HG02763 (cell line): ENCODE measurements at regions not wholly inside any gene's neighbourhood (a gene's known extent, or its start where the extent isn't known, plus 50 kb on each side); places are given as distances from the start of the nearest gene placed in this dataset.

Source experiments
- ATAC-seq: cut with Tn5 transposase; IDR thresholded peaks from one replicate; pipeline ENCODE4 v1.9.1; 2021; ENCODE audit warnings: mild to moderate bottlenecking, moderate library complexity; ENCODE audit not compliant: unreplicated experiment

DNA sequence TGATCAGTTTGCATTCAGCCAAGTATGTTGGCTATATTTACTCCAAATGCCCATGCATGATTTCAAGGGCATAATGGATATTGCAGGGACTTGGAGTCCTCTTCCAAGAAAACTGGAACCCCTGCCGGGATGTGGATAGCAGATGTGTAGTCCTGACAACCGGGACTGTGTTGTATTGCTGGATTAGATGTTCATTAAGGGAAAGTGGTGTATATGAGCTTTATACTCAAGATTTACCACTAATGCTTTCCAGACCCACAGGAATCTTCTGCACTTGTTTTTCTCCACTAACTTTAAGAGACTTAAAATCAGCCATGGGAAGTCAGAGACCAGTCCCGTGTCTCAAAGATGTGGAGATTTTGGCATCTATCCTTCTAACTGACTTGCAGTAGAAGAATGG, 770.9 kb downstream of the HDGFL1 start:
- no peak for ATAC-seq

DNA sequence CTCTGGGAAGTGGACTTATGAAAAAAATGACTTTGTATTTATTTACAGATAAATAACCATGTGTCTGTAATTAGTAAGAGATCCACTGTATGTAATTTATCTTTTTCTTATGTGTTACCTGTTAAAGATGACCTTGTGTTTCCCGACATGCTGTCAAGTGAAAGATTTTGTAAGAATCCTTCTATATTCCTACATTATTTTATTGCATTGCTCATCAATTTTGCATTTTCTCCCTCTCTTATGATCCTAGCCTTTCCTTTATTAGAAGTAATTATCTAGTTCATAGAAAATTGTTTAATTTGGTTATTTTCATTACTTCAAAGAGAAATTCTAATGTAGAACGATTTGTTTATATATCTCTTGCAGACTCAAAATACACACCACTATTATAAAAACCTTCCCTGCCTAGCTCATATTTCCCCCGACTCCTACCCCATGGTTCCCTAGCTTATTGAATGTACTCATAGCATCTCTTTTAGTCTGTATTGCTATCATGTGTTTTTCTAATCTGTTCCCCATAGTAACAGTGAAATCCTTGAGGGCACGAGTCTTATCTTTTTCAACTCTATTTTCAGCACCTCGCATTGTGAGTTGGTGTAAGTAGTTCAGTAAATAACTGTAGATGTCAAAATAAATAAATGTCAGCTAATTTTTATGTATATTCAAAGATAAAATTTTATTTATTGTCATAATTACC, 774.4 kb downstream of the HDGFL1 start:
- no peak for ATAC-seq

DNA sequence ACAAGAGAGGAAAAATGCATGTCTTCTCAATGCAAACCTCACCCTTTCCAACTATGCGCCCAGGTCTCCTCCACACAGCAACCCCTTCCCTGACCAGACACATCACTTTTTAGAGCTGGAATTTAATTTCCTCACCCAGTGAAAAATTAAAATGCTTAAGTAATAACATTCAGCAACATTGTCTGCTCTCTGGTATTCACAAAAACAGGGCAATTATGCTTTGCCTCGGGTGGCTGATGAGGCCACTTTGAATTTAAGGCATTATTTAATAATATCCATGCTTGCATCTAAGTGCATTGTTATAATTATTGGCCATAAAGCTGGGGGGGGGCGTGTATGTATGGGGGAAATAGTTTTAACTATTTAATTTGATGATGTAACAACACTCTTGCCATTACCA, 777.8 kb upstream of the NRSN1 start:
- ATAC-seq, result no peak

GRCh38 chr6:23349521-23350147, 776.4 kb upstream of the NRSN1 start:
- ATAC-seq, result no peak

DNA sequence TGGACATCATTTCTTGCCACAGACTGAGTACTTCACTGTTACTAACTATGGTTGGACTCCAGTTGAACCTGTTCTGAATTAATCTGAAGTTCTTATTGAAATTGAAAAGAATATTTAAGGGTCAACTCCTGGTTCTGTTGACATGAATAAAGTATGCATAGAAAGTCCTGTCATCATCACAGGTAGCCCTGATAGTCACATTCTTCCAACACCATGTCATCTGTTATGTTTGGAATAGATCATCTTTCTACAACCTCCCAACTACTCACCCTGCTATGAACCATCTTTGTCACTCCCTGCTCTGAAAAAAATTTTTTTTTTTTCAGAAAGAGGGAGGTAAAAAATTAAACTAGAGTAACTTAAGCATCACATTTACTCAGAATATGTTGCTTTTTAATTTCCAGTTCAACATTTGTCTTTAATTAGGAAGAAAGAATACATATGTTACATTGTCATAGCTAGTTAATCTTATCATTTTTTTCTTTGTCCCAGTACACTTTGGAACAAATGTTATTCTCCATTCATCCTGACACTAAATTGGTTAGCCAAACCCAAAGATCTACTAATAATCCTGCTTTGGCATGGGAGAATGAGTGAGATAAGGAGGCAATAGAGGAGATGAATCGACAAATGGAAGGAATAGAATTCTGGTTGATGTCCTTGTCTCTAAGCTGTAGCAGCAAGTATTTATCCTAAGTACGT, 775.1 kb upstream of the NRSN1 start:
- no peak for ATAC-seq

DNA sequence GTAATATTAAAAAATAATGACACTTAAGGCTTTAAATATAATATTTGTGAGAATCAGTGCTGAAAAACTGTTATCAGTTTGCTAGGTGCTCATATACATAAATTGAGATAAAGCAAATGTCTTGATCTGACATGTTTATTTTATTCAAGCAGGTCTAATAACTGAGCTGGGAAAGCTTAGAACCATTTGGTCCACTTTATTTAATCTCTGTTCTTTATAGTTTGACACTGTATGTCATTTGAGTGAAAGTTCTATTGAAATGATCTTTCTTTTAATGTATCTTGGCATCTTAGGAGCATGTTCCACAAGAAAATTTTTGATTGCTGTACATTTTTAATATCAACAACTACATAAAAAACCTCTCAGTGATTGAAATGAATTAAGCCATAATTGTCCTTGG, 772.0 kb upstream of the NRSN1 start:
- ATAC-seq, result no peak

- ATAC-seq, result no peak
These were observed 768.7 kb upstream of the NRSN1 start for GRCh38 chr6:23357185-23357766.

DNA sequence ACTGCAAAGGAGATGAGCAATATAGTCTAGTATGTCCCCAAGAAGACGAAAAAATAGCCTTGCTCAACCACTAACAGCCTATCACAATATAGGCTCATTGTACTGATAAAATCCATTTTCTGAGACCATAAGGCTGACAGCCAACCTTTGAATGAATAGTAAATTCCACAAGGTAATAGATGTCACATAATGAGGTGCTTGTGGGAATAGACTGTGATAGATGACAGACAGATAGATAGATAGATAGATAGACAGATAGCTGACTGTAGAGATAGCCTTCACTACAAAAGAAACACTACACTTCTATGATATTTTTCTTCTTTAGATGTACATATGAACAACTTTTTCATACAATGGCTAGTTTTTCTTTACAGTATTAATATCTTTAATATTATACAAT, 760.3 kb upstream of the NRSN1 start:
- no peak for ATAC-seq

DNA sequence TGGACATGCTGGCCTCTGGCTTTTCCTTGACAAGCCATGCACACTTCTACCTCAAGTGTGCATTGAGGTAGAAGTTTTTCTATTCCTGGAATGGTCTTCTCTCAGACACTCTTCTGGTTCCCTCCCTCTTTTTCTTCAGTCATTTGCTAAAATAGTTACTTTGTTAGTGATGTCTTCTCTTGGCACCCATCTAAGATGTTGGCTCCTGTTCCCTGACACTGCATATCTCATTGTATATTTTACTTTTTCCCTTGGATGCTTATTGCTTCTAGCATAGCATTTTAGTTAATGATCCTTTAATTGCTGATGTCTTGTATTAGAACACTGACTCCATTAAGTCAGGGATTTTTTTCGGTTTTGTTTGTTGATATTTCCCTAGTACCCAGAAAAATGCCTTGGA, 758.7 kb upstream of the NRSN1 start:
- no peak for ATAC-seq

DNA sequence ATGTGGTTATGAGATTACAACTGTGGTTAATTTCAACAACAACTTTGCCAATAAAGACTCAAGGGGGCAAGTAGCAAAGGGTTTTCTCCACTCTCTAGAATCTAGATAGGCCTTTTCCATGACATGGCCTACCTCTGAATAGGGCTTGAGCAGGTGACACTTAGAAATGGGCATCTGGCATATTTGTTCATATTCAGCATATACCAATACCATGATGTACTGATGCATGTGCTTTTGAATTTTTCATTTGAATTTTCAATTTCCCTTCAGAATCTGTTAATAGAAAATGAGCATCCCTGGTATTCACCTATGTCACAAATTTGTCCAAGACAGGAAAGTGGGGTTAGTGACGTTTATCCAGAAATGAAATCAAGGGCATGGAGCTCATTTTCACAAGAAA, 757.5 kb upstream of the NRSN1 start:
- no peak for ATAC-seq

DNA sequence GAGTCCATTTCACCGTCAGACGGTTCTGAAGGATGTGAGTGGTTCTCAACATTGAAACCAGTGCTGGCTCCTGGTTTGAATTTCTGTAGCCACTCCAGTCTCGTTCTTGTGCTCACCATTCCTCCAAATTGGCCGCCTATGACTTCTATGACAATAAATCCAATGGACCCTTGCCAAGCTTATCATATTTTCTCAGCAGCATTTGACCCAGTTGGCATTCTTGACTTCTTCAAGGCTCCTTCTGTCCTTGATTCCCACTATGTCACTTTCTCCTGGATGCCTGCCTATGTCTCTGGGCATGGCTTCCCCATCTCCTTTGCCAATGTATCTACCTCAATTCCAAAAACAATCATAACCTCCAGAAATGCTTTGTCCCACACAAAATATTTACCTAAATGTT, 756.0 kb upstream of the NRSN1 start:
- no peak for ATAC-seq

DNA sequence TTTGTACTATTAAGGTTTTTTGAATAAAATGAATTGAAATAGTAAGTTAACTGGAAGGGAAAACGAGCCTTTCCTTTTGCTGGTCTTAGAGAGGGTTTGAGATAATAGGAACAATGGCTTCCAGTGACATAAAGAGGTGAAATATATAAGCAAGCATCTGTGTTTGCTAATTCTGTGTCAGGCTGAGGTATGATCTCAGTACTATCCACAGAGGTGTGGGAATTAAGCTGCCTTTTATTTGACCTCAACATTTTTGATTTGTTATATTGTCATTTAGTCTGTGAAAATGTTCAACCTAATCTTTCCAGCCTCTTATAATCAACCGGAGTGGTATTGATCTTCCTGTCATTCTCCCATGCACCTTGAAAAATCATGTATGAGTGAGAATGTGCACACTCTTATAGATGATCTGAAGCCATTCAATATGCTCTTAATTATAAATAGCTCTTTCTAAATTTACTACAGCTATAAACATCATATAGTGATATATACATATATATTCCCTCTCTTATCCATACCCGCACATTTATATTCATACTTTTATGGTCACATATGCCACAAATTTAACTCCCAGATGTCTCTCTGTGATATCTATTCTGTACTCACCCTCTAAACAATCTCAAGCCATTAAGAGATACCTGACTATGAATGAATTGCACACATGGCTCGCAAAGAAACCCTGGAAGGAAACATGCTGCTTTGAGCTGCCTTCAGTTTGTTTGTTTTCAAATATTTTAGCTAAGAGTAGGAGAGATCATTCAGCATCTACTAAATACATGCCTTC, 754.7 kb upstream of the NRSN1 start:
- ATAC-seq, result no peak

DNA sequence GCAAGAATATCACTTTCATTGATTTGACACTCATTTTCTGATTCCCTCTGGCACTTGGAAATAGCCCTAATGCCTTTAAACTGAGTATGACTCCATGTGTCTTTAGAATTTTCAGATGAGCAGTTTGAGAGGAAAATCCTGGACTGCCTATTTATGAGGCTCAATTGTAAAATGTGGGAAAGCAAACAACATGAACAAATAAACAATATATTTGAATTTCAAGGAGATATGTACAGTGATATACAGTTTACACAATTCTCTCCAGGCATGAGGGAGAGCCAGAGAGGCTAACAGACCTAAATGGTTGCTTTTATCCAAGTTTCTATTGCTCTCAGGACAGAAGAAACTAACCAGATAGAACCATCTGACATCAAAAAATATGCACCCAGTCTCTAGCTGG, 748.2 kb upstream of the NRSN1 start:
- ATAC-seq, result no peak

GRCh38 chr6:23380465-23380864, 745.5 kb upstream of the NRSN1 start:
- ATAC-seq, result no peak

GRCh38 chr6:23388086-23388783, 737.8 kb upstream of the NRSN1 start:
- ATAC-seq, result no peak

- no peak for ATAC-seq
These were observed 736.6 kb upstream of the NRSN1 start for GRCh38 chr6:23389386-23389785.

- ATAC-seq, result no peak
These were observed 735.8 kb upstream of the NRSN1 start for GRCh38 chr6:23390221-23390620.

DNA sequence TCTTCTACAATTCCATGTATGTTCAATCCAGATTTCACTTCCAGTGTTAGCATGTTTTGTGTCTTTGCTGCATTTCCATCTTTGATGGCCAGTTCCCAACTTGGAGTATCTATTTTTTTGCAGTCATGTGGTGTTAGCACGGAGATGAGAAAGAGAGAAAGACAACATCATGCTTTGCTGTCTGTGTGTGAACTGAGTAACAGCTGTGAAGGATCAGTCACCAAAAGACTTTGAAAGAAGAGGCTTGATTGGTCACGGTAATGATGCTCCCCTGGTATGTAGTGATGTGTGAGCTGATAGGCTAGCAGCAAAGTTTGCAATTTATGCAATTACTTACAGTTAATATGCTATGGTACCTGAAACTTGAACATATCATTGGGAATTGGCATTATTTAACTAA, 731.3 kb upstream of the NRSN1 start:
- no peak for ATAC-seq

DNA sequence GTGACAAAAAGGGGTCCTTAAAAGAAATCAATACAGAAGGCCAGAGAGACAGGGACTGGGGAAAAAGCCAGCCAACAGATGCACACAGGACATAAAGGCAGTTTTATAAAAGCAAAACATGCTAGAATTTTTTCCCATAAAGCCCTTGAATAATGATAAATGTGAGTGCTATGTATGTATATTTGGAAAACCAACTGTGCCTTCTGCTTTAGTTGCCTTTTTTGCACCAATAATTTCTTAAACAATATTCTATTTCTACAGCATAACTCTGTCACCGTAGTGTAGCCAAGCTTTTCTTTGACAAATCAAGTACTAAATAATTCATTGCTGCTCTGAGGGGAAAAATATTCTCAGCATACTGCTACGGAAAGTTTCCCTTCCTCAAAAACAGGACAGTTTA, 730.6 kb upstream of the NRSN1 start:
- ATAC-seq, result no peak

GRCh38 chr6:23396949-23397348, 729.1 kb upstream of the NRSN1 start:
- ATAC-seq, result no peak

DNA sequence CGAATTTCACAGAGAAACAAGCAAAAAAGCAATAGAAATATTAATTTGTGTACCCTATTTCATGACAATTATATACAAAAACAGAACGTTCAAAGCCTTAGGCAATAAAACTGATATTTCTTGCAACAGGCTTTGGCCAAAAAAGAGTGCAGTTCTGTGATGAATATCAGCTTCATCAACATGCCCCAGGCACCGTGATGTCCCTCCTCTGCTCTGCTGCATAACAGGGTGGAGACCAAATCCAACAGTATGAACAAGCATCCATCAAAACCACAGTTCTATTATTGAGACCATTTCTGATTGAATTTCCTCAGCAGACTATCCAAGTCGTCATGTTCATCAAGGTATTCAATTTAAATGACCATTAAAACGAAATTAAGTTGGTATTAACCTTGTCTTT, 722.6 kb upstream of the NRSN1 start:
- no peak for ATAC-seq
